ENCODE measurements at regions not wholly inside any gene's neighbourhood (a gene's known extent, or its start where the extent isn't known, plus 50 kb on each side); places are given as distances from the start of the nearest gene placed in this dataset.

DNA sequence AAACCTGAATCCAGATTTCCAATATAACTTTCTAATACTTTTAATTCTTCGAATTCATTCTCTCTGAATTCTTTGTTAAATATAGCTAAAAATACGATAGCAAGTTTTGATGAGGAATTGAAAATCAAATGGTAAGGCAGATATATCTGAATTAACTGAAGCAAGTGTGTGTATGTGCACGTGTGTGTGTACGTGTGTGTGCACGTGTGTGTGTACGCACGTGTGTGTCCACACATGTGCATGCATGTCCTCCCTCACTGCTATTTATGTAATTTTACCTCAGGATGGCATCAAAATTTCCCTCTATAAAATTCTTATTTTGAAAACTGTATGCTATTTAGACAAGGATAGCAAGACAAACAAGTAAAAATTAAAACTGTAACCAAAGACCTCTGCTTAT lies 961.3 kb upstream of the CNTN5 start:
- TF ChIP-seq, protein P1, sequence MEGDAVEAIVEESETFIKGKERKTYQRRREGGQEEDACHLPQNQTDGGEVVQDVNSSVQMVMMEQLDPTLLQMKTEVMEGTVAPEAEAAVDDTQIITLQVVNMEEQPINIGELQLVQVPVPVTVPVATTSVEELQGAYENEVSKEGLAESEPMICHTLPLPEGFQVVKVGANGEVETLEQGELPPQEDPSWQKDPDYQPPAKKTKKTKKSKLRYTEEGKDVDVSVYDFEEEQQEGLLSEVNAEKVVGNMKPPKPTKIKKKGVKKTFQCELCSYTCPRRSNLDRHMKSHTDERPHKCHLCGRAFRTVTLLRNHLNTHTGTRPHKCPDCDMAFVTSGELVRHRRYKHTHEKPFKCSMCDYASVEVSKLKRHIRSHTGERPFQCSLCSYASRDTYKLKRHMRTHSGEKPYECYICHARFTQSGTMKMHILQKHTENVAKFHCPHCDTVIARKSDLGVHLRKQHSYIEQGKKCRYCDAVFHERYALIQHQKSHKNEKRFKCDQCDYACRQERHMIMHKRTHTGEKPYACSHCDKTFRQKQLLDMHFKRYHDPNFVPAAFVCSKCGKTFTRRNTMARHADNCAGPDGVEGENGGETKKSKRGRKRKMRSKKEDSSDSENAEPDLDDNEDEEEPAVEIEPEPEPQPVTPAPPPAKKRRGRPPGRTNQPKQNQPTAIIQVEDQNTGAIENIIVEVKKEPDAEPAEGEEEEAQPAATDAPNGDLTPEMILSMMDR (IDR thresholded peaks at IDR 0.05), result no peak
- TF ChIP-seq POLR2A (IDR thresholded peaks at IDR 0.05), result no peak

Measured in Peyer's patch (tissue), 4 donors.